K562 (cell line): ENCODE measurements at regions not wholly inside any gene's neighbourhood (a gene's known extent, or its start where the extent isn't known, plus 50 kb on each side); places are given as distances from the start of the nearest gene placed in this dataset.

ENCODE experiments used
- ATAC-seq: fragments of 200-7000 bp; cut with Tn5 transposase; 3 replicates; pipeline ENCODE4 v1.9.1; 2020; ENCODE audit warnings: moderate library complexity
- BruUV-seq: library from RNA; stranded (reverse); fragments of 400-500 nt; replicated peaks from 2 replicates; lab custom pipeline; 2021; lab: Mats Ljungman, UMichigan
- CTCF ChIA-PET: fragments of 300-600 bp; formaldehyde crosslinking; extraction: SDS; loops from one replicate; lab custom pipeline; 2021; ENCODE audit warnings: low intra/inter-chr PET ratio; lab: Yijun Ruan, JAX
- POLR2A ChIA-PET: fragments of 300-600, 350-650 bp; sonication (Branson Sonifier 250); formaldehyde crosslinking; extraction: SDS; loops from one replicate; lab custom pipeline; 2021; ENCODE audit warnings: antibody characterized with exemption, inconsistent platforms; lab: Yijun Ruan, JAX
- DNase-seq, 4 experiments: peaks; one replicate each; pipeline versions ENCODE4 v3.0.0 to v3.0.0-alpha.2; 2011 to 2018; ENCODE audit warnings: low spot score in 3 of 4, mixed read lengths in 3 of 4; ENCODE audit errors: extremely low read depth in 1 of 4
- FAIRE-seq: peaks from 2 replicates; lab custom pipeline; 2011; peaks lifted over from hg19 to GRCh38; lab: Jason Lieb, UNC
- H2AFZ ChIP-seq: 2 replicates; pipeline ENCODE4 v1.6.0; 2011; ENCODE audit warnings: low read depth, low read length, control low read depth, inconsistent platforms
- H3K27ac ChIP-seq: fragments of 200-600 bp; 3 replicates; pipeline ENCODE4 v1.8.0; 2011; ENCODE audit warnings: low read depth, mild to moderate bottlenecking, control low read depth, inconsistent platforms, low read length, moderate library complexity, mixed read lengths; ENCODE audit errors: extremely low read depth
- H3K27me3 ChIP-seq, 2 experiments: fragments of 300-600 bp in 1 of 2; 2 replicates in 1 of 2; 3 replicates in 1 of 2; pipeline versions ENCODE4 v1.6.0 to v1.8.0; 2011; ENCODE audit warnings: inconsistent platforms in 2 of 2, low read length in 2 of 2, mild to moderate bottlenecking in 1 of 2, mixed read lengths in 1 of 2, moderate library complexity in 1 of 2; ENCODE audit not compliant: control insufficient read depth in 2 of 2, insufficient read depth in 2 of 2
- H3K36me3 ChIP-seq: fragments of 300-600 bp; 3 replicates; pipeline ENCODE4 v1.8.0; 2011; ENCODE audit warnings: mild to moderate bottlenecking, low read length, inconsistent platforms; ENCODE audit not compliant: control insufficient read depth, insufficient read depth
- H3K4me1 ChIP-seq, 2 experiments: fragments of 200-600 bp in 1 of 2; replicated peaks in 1 of 2; 2 replicates in 1 of 2; 3 replicates in 1 of 2; pipeline versions ENCODE4 v1.5.1 to v1.8.0; 2011; ENCODE audit warnings: inconsistent platforms in 2 of 2, low read length in 2 of 2, mild to moderate bottlenecking in 1 of 2, mixed read lengths in 1 of 2, moderate library complexity in 1 of 2; ENCODE audit not compliant: control insufficient read depth in 2 of 2, insufficient read depth in 2 of 2
- H3K4me2 ChIP-seq: 2 replicates; pipeline ENCODE4 v1.6.1; 2011; ENCODE audit warnings: low read length, control low read depth, inconsistent platforms, mixed read lengths; ENCODE audit not compliant: insufficient read depth
- H3K4me3 ChIP-seq: fragments of 200-600 bp; sonication (generic), shearing (Covaris generic); 2 replicates; pipeline ENCODE4 v1.5.1; 2016; ENCODE audit warnings: control low read depth, inconsistent platforms
- H3K79me2 ChIP-seq: fragments of 200-600 bp; 3 replicates; pipeline ENCODE4 v1.8.0; 2011; ENCODE audit warnings: low read length, inconsistent platforms; ENCODE audit not compliant: control insufficient read depth, insufficient read depth
- H3K9ac ChIP-seq, 2 experiments: 2 replicates each; pipeline versions ENCODE4 v1.6.0 to v1.6.1; 2011; ENCODE audit warnings: low read depth in 2 of 2, low read length in 2 of 2, control low read depth in 1 of 2, inconsistent platforms in 1 of 2, mild to moderate bottlenecking in 1 of 2, mixed read lengths in 1 of 2; ENCODE audit not compliant: insufficient read depth in 1 of 2
- H3K9me1 ChIP-seq: one replicate; pipeline ENCODE4 v1.6.0; 2011; ENCODE audit warnings: inconsistent platforms, mild to moderate bottlenecking, low read length, moderate library complexity; ENCODE audit not compliant: control insufficient read depth, insufficient read depth
- H3K9me3 ChIP-seq: replicated peaks from 2 replicates; pipeline ENCODE4 v1.5.1; 2011; ENCODE audit warnings: low read depth, low read length, inconsistent platforms; ENCODE audit not compliant: control insufficient read depth, insufficient read depth
- H4K20me1 ChIP-seq: replicated peaks from 2 replicates; pipeline ENCODE4 v1.6.1; 2011; ENCODE audit warnings: low read length, inconsistent platforms, mixed read lengths; ENCODE audit not compliant: control insufficient read depth, insufficient read depth
- EGR1 ChIP-seq: fragments of 450-650 bp; conservative IDR thresholded peaks from 2 replicates; pipeline ENCODE4 v1.6.1; 2017; ENCODE audit warnings: mild to moderate bottlenecking
- GATAD2A ChIP-seq: fragments of 450-650 bp; IDR thresholded peaks from 2 replicates; pipeline ENCODE4 v1.6.1; 2017
- RNF219 ChIP-seq: fragments of 250-450 bp; sonication (Bioruptor Pico); IDR thresholded peaks from 2 replicates; pipeline ENCODE4 v1.5.0; 2022; ENCODE audit warnings: mild to moderate bottlenecking
- ZNF23 ChIP-seq: fragments of 250-450 bp; sonication (Bioruptor Pico); IDR thresholded peaks from 2 replicates; pipeline ENCODE4 v1.4.0; 2020; ENCODE audit warnings: mild to moderate bottlenecking
- ZNF583 ChIP-seq: fragments of 250-450 bp; sonication (Bioruptor Pico); IDR thresholded peaks from 2 replicates; pipeline ENCODE4 v1.4.0; 2020
- WGBS: fragments of 100-300 bp; shearing (Covaris generic); methylation state at CpG from one replicate; pipeline ENCODE4 v1.1.6; 2016; ENCODE audit warnings: low coverage, mixed read lengths; ENCODE audit not compliant: insufficient coverage; ENCODE audit errors: missing lambda C conversion rate; 5-methylcytosine and 5-hydroxymethylcytosine counted together
- in situ Hi-C: fragments of 300-500 bp; cut with MboI; formaldehyde crosslinking; loops from 4 replicates; pipeline ENCODE4 v1.15.0; 2018; ENCODE audit warnings: inconsistent platforms, mixed read lengths
- intact Hi-C: fragments of 100-400 bp; cut with micrococcal nuclease; formaldehyde crosslinking; loops from 2 replicates; pipeline ENCODE4 v1.14.2; 2022

GRCh38 chr1:29623501-29623900 is 387.2 kb downstream of the PTPRU start (continued):
- TF ChIP-seq RNF219 (CRISPR knock-in tag) (no peak), ZNF23 (CRISPR knock-in tag) (no peak)

- no peak for ATAC-seq
- Histone ChIP-seq H3K9me1 (no peaks in the 10 kb centered on the region), H3K4me1 (no peaks in the 10 kb centered on the region), H2AFZ (no peak overlapping the region), H3K79me2 (no peaks in the 10 kb centered on the region), H4K20me1 (no peaks in the 10 kb centered on the region), H3K36me3 (no peaks in the 10 kb centered on the region), H3K9me3 (no peaks in the 10 kb centered on the region), H3K4me2 (no peak overlapping the region), H3K27me3 (peaks cover 0 to 40% of the 10 kb centered on the region in 2 experiments; a peak in 3 of 5 replicates), H3K9ac (no peak overlapping the region), H3K27ac (no peak overlapping the region), H3K4me3 (no peak overlapping the region)
- TF ChIP-seq ZNF583 (CRISPR knock-in tag) (no peak), EGR1 (0 out of 2 replicates have a peak, but pooled peaks have one; percentile 7), GATAD2A (no peak)
- in situ Hi-C loops (no loop called here), intact Hi-C loops (no loop called here)
- ChIA-PET CTCF (no interaction called here), POLR2A (interaction anchor here (0.7 to 3.2 kb wide), 3 partner anchors 10 to 11 kb away, joined by 3 to 10 read pairs (median 4); no protein-coding TSS in a partner anchor)
- DNase-seq, result peak in 1 of 4 experiments; percentile 3
- WGBS, result 1% methylated on average over 11 of the region's 11 CpGs
- FAIRE-seq, result no peak
- no TSS peak for BruUV-seq
Observed at GRCh38 chr1:29621826-29622435, 385.6 kb downstream of the PTPRU start.
